ENCODE measurements at regions not wholly inside any gene's neighbourhood (a gene's known extent, or its start where the extent isn't known, plus 50 kb on each side); places are given as distances from the start of the nearest gene placed in this dataset.
"Not testable (repeated sequence)": the region's sequence is repeated elsewhere in the genome, so short reads cannot be mapped to it uniquely, and the experiment has no call there.

DNA sequence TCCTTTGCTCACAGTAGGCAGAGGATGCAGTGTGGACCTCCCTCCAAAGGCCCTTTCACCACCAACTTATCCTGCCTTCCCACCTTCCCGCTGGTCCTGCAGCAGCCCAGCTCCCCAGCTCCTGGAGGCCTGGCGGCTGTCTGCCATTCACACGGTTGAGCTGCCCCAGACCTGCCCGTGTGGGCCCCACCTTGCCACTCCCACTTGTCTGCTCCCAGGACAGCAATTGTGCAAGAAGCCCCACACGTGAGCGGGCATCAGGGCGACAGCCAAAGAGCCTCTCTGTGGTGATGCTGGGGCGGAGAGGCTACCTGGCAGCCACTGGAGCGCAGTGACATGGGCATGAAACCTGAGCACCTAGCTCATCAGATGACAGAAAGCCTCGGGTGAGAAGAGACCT is 248.6 kb upstream of the MAF start:
- no peak for DNase-seq (ENCODE audit: low read depth in 3 of 3, low spot score in 2 of 3)

DNA sequence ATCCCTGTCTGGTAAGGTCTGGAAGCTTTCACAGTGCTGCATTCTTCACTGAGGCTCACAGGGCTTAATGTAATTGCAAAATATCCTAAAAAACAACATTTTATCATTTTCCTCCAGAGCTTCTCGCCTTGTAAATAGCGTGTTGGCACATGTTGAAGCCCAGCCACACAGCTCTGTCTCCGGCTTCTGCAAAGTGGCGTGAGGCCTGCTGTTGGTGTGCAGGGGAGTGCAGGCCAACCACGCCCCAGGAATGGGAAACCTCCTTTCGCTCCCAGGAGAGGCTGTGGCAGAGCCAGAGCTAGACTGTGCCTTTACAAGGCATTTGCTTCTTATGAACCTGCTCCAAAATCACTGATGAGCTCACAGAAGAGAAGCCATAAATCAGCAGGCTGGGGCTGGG is 248.2 kb upstream of the MAF start:
- no peak for DNase-seq (ENCODE audit: low read depth in 3 of 3, low spot score in 2 of 3)

DNA sequence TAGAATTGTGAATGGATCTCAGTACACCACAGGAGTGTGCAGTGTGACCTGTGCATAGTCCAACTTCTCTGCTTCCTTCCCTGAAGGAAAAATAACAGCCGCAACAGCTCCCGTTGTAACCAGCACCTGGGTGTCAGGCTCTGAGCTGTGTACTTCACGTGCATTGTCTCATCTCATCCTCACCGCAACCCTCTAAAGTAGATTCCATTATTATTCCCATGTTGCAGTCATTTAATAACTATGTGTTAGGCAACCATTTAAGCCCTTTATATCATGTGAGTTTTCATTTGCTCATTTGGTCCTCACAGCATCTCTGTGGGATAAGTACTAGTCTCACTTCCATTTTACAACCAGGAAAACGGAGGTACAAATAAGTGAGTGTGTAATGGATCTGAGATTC is 247.0 kb upstream of the MAF start:
- no peak for DNase-seq (ENCODE audit: low read depth in 3 of 3, low spot score in 2 of 3)

DNA sequence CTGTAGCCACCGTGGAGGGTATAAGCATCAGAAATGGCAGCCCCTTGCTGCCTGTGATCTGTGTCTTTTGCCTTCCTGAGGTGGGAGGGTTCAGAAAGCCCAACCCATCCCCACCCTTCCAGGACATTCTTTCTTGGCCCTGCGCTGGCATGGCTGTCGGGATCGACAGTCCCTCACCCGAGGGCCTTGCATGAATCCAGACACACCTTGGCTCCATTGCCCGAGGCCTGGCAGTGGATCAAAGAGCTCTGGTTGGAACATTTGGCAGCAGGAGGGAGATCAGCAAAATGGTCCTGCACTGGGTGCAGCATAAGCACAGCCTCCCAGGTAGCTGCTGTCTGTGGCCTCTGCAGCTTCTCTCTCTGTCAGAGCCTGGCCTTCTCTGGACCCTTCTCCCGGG is 246.6 kb upstream of the MAF start:
- DNase-seq (ENCODE audit: low read depth in 3 of 3, low spot score in 2 of 3): no peak

DNA sequence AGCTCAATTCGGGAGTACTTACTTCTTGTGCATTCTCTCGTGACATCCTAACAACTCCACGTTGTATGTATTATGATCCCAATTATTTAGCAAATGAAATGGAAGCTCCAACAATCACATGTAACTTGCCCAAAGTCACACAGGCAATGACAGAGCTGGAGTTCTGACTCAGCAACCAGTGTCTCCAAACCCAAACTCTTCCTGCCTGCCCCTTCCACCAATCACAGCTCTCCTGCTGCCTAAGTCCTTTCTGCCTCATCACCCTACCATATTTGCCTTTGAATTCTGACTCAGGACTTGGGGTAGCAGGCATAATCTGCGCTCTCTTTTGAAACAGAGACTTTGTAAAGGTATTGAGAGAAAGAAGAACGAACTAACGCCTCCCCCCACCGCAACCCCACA is 245.2 kb upstream of the MAF start:
- DNase-seq (ENCODE audit: low read depth in 3 of 3, low spot score in 2 of 3): no peak

DNA sequence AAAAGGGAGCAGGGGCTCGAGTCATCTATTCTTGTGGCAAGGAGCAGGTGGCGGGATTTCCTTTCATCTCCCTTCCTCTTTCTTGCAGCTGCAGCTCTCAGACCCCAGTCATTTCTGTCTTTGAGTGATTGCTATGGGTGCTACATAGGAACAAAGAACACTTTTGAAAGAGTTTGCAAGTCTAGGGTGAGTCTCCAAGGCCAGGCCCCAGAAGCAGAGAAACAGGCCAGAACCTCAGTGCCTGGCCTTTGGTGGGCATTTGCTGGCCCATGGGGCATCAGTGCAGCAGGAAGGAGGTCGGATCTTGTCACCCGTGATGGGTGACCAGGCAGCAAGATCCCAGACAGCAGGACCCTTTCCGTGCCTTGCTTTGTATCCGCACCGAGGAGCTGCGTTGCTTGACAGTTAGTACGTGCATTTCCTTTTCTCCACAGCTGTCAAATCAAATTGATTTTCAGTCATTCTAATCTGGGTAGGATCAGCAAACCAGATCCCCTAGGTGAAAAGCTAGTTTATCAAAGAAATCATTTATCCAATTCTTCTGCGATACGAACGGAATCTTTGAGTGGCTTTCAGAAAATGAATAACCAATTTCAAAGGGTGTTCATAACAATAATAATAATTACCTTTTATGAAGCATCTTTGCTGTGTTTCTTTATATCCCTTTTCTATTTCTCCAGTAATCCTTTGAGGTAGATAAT is 244.6 kb upstream of the MAF start:
- no peak for DNase-seq (ENCODE audit: low read depth in 3 of 3, low spot score in 2 of 3)

DNA sequence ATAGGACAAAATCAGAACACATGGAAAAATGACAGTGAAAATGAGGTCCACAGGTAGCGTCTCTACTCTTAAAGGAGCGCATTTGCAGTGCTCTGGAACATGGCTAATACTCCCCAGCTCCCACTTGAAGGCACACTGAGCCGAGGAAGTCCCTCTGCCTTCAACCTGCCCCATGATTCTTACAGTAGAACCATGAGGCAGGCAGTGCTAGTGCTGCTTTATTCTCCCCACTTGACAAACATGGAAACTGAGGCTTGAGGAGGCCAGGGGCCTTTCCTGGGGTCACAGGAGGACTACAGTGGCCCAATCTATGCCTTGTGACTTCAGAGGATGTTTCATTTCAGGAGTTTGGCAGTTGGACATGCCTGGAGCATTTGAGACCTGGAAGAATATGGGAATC is 244.1 kb upstream of the MAF start:
- DNase-seq (ENCODE audit: low read depth in 3 of 3, low spot score in 2 of 3): no peak

DNA sequence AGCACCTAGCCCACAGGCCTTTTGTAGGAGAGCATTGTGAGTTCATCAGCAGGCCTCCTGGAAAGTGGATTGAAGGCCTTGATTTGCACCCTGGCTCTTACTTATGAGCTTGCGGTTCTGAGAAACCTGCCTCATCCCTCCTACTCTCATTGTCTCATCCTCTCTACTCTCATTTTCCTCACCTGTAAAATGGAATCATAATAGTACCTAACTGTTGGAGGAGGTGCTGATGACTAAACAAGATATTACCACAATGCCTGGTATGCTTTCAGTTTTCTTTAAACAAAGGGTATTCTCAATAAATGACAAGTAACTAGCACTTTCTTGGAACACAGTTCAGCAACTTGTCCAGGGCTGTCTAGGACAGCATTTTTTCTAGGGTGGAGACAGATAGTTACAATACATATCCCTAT is 243.1 kb upstream of the MAF start:
- no peak for DNase-seq (ENCODE audit: low read depth in 3 of 3, low spot score in 2 of 3)

DNA sequence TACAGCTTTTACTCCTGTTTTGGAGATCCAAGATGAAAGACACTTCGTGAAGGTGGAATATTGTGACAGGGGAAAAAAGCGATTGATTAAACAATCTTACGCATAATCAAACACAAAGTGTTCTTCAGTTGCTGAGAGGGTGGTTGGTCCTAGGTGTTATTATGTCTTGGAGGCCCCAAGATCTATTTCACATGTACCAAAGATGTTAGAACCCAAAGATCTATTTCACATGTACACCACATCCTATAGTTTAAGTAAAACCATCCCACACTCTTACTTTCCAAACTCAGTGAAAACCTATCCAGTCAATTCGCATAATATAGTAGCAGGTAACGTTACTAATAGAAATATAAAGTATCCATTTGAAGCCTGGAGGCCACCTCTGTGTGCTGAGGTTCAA is 242.6 kb upstream of the MAF start:
- DNase-seq (ENCODE audit: low read depth in 3 of 3, low spot score in 2 of 3): no peak

DNA sequence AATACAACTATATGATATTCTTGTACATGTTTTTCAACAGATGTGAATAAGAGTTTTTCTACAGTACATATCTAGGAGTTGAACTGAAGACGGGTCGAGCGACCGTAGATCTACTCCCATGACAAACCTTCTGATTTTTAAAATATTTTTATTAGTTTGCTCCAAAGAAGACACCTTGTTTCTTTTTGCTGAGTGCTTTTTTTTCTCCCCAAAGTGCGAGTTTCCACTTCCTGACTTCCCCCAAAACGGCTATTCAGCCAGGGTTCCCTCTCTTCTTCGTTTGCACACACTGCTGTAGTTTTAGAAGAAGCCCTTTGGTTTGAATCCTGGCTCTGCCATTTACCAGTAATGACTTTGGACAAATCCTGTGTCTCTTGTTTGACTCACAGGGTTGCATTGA is 241.7 kb upstream of the MAF start:
- no peak for DNase-seq (ENCODE audit: low read depth in 3 of 3, low spot score in 2 of 3)

DNA sequence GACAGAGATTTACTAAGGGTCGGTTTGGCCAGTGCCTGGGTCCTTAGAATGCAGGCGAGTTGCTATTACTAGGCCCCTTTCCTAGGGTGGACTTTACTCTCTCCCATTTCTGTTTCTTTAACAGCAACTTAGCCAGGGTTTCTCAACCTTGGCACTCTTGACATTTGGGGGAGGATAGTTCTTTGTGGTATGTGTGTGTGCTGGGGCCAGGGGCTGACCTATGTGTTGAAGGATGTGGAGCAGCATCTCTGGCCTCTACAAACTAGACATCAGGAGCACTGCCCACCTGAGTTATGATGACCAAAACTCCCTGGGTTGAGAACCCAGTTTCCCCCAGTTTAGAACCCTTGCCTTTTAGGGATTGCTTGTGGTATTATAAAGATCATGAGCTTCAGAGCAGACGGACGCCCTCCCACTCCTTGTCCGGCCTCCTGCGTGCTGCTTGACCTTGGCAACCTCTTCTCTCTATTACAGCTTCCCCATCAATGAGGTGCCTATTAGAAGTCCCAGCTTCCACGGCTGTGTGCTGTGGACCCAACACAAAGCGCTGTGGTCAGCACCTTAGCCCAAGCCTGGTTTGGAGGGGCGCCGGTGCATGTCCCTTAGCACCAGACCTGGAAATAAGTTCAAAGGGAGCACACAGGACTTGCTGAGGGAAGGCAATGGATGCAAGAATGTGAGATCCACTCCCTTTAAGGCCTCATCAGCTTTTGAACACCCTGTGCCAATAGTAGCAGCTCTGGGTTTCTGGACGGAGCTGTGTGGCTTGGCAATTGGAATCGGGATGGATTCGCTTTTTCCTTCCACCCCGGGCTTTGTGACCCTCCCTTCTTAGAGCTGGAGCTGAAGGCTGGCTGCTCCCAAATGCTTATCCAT is 239.2 kb upstream of the MAF start:
- DNase-seq (ENCODE audit: low read depth in 3 of 3, low spot score in 2 of 3): no peak

DNA sequence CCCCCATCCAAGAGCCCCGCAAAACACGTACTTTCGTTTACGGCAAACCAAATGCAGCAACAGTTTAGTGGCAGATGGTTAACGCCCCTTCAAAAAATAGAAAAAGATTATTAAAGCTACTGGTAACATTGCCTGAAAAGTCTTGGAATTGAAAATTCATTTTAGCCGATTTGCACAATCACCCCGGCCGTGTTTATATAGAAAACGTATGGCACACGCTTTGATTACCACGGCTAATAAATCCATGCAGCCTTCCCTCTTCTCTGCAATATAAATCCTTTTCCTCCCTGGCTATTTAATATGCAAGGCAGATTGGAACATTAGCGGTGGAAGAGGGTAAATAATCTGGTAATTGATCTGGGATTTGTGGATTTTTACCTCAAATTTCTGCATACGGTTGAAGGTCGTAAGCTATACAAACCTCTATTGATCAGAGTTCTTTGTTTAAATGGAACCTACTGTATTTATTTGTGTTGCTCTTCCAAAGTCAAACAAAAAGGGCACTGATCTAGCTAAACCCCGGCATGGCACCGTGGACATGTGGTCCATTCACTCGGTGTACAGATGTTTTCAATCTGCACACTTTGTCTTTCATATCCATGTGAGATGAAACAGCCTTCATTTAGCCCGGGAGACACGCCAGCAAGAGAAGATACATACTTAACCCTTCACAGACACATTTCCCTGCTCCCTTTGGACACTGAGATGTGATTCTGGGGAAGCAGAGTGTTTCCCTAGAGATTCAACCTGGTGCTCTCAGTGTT is 238.1 kb upstream of the MAF start:
- no peak for DNase-seq (ENCODE audit: low read depth in 3 of 3, low spot score in 2 of 3)

DNA sequence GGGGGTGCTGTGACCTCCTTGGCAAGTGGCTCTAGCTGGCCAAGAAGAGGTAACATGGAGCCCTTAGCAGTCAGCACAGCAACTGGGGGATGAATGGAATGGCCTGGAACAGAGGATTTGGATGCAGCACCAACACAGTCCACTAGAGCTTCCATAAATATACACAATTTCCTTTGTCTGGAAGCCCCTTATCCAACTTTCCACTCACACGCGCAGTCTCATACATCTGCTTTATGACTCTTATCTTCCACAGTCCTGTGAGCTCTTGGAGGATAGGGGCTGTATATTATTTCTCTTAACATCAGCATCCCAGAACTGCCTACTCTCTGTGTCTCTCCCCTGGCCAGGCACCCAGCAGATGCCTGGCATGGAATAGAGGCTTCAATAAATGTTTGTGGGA is 235.6 kb upstream of the MAF start:
- no peak for DNase-seq (ENCODE audit: low read depth in 3 of 3, low spot score in 2 of 3)

DNA sequence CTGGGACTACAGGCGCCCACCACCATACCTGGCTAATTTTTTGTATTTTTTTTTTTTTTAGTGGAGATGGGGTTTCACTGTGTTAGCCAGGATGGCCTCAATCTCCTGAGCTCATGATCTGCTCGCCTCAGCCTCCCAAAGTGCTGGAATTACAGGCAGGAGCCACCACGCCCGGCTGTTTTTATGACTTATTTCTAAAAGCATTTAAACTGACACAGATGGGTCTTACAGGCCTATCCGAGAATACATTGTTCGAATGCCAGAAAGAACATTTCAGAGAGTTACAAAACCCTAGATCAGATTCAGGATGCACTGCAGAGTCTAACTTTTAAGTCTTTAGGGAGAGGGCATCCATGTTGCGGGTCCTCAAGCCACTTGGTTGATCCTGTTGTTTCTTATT is 234.7 kb upstream of the MAF start:
- no peak for DNase-seq (ENCODE audit: low read depth in 3 of 3, low spot score in 2 of 3)

DNA sequence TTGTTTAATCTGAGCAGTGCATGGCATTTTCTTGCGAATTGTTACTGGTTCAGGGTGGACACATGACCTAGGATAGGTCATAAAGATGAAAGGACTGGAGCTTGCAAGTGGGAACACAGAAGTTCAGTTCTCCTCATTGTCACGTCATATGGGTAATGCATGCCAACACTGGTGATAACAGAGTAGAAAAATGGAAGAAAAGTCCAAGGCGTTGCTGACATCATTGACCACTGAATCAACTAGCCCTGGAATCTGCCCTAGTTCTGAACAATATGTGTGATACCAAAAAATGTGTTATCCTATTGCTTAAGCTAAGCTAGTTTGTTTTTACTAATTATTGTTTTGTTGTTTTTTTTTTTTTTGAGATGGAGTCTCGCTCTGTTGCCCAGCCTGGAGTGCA is 234.2 kb upstream of the MAF start:
- no peak for DNase-seq (ENCODE audit: low read depth in 3 of 3, low spot score in 2 of 3)

DNA sequence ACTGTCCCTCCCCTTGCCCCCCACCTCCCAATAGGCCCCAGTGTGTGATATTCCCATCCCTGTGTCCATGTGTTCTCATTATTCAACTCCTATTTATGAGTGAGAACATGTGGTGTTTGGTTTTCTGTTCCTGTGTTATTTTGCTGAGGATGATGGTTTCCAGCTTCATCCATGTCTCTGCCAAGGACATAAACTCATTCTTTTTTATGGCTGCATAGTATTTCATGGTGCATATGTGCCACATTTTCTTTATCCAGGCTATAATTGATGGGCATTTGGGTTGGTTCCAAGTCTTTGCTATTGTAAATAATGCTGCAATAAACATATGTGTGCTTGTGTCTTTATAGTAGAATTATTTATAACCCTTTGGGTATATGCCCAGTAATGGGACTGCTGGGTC is 233.5 kb upstream of the MAF start:
- DNase-seq (ENCODE audit: low read depth in 3 of 3, low spot score in 2 of 3): not testable (repeated sequence)

DNA sequence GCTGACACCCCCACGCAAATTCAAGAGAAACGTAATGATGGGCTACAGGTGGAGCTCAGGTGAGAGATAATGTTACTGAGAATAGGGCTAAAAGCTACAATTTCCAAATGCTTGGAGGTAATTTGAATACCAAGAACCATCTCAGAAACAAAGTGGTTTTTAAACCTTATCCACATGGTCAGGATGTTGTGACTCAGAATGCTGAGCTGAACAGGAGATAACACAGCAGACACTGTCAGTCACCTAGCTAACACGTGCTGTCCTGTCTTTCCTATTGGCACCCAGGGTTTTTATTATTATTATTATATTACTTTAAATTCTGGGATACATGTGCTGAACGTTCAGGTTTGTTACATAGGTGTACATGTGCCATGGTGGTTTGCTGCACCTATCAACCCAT is 233.0 kb upstream of the MAF start:
- DNase-seq (ENCODE audit: low read depth in 3 of 3, low spot score in 2 of 3): no peak

DNA sequence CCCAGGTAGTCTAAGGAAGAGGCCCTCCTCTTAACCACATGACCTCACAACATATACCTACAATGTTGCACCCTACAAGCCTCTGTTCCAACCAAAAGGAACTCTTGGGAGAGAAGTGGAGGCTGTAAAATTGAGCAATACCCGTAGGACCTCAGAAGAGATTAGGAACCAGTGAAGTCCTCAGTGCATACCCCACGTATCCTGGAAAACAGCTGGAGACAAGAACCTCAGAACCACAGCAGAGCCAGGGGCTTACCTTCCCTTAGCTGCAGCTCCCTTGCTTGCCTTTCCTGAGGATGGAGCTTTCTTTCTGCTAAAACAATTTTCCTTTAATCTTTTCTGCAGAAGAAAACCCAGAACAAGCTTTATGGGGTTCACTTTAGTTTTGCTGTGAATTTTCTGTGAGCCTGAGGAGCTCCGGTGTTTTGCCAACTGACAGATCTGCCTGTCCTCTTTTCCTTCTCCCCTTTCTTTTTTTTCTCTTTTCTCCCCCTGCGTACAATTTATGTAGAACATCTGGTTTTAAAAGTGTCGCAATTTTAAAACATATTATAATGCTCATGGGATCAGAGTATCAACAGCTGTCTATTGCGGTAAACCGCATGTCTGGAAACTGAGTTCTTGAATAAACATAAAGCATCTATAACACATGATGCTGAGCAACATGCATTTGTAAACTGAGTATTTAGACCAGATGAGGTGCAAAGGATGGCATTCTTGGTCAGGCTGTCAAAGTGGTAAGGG is 226.4 kb upstream of the MAF start:
- DNase-seq (ENCODE audit: low read depth in 3 of 3, low spot score in 2 of 3): no peak

DNA sequence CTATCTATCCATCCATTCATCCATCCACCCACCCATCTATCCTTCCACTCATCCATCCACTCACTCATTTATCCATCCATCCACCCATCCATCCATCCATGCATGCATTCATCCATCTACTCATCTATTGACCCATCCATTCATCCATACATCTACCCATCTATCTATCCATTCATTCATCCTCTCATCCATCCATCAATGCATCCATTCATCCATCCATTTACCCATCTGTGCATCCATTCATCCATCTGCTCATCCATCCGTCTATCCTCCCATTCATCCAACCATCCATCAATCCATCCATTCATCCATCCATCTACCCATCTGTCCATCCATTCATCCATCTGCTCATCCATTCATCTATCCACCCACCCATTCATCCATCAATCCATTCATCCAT is 224.5 kb upstream of the MAF start:
- DNase-seq (ENCODE audit: low read depth in 3 of 3, low spot score in 2 of 3): no peak

DNA sequence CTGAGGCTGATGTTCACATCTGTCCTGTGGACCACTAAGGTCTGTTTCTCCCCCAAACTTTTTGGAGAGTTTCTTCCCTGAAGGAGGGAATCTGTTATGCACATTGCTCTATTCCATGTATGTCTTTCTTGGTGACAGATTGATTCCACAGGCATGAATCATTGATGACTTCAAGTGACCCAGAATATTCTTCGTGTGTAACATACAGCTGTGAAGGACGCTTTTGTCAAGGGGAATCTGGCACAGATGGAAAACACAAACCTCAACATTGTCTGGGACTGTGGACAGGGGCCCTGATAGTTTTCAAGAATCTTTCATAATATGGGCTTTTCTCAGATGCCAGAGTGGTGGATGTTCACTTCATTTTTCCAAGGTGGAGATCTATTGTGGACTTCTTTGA is 223.1 kb upstream of the MAF start:
- DNase-seq (ENCODE audit: low read depth in 3 of 3, low spot score in 2 of 3): no peak

DNA sequence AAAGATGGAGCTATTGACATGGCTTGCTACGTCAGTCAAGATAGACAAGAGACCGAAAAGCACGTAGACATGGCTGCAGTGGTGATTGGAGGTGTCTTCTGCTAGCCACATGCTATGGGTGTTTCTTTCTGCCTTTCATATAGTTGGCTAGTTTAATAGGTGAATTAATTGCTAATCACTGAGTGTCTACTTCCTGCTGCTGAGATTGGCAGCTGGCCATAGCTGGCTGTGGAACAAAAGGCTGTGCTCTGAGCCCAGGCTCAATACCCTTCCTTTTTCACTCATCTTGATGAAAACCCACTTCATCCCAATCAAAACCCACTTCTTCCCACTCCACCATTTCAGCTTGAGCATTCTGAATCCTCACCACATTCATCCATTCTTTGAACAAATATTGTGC is 221.4 kb upstream of the MAF start:
- DNase-seq (ENCODE audit: low read depth in 3 of 3, low spot score in 2 of 3): no peak

Data from right renal cortex interstitium (tissue), 3 donors.